IMR-90 (cell line): ENCODE measurements at regions not wholly inside any gene's neighbourhood (a gene's known extent, or its start where the extent isn't known, plus 50 kb on each side); places are given as distances from the start of the nearest gene placed in this dataset.

Experiments
- ATAC-seq: fragments of 200-7000 bp; cut with Tn5 transposase; 2 replicates; pipeline ENCODE4 v1.9.1; 2020; ENCODE audit warnings: low read depth, mild to moderate bottlenecking, moderate library complexity
- BruUV-seq: library from RNA; stranded (reverse); fragments of 400-500 nt; replicated peaks from 2 replicates; lab custom pipeline; 2021; lab: Mats Ljungman, UMichigan
- CTCF ChIA-PET: fragments of 300-600 bp; formaldehyde crosslinking; extraction: SDS; loops from one replicate; lab custom pipeline; 2021; ENCODE audit warnings: antibody characterized with exemption; lab: Yijun Ruan, JAX
- POLR2A ChIA-PET: fragments of 300-600 bp; sonication (Branson Sonifier 250); formaldehyde crosslinking; loops from one replicate; lab custom pipeline; 2022; ENCODE audit warnings: antibody characterized with exemption; ENCODE audit not compliant: unreplicated experiment; lab: Charles Lee
- DNase-seq: peaks from one replicate; pipeline ENCODE4 v3.0.0; 2013
- H2AFZ ChIP-seq: replicated peaks from 2 replicates; pipeline ENCODE3; 2013; ENCODE audit warnings: low read length, mild to moderate bottlenecking; ENCODE audit not compliant: poor library complexity
- H2AK5ac ChIP-seq: 2 replicates; pipeline ENCODE4 v1.6.1; 2013; ENCODE audit warnings: low read depth, low read length, inconsistent platforms
- H2AK9ac ChIP-seq: replicated peaks from 2 replicates; pipeline ENCODE3; 2013; ENCODE audit warnings: mild to moderate bottlenecking, low read depth, low read length, moderate library complexity; ENCODE audit not compliant: poor library complexity
- H2BK120ac ChIP-seq: 2 replicates; pipeline ENCODE4 v1.6.1; 2013; ENCODE audit warnings: low read depth, low read length, inconsistent platforms
- H2BK15ac ChIP-seq: 3 replicates; pipeline ENCODE4 v1.6.1; 2013; ENCODE audit warnings: low read depth, low read length, inconsistent platforms
- H2BK20ac ChIP-seq: 2 replicates; pipeline ENCODE4 v1.6.1; 2013; ENCODE audit warnings: low read depth, mild to moderate bottlenecking, inconsistent platforms, low read length, moderate library complexity
- H2BK5ac ChIP-seq: 2 replicates; pipeline ENCODE4 v1.6.1; 2013; ENCODE audit warnings: mild to moderate bottlenecking, low read depth, low read length, inconsistent platforms; ENCODE audit not compliant: poor library complexity, severe bottlenecking
- H3K14ac ChIP-seq: replicated peaks from 2 replicates; pipeline ENCODE4 v1.6.1; 2013; ENCODE audit warnings: low read depth, low read length, inconsistent platforms
- H3K18ac ChIP-seq: 2 replicates; pipeline ENCODE4 v1.6.1; 2013; ENCODE audit warnings: low read depth, low read length, control low read depth
- H3K23ac ChIP-seq: 2 replicates; pipeline ENCODE4 v1.6.1; 2013; ENCODE audit warnings: low read depth, low read length, inconsistent platforms
- H3K27ac ChIP-seq: 2 replicates; pipeline ENCODE4 v1.5.1; 2013; ENCODE audit warnings: mild to moderate bottlenecking, control low read depth, low read length; ENCODE audit not compliant: insufficient read depth
- H3K27me3 ChIP-seq: 2 replicates; pipeline ENCODE4 v1.6.1; 2013; ENCODE audit warnings: low read length; ENCODE audit not compliant: control insufficient read depth, insufficient read depth
- H3K36me3 ChIP-seq: 2 replicates; pipeline ENCODE4 v1.6.1; 2013; ENCODE audit warnings: low read length, mixed read lengths; ENCODE audit not compliant: control insufficient read depth, insufficient read depth
- H3K4ac ChIP-seq: 2 replicates; pipeline ENCODE4 v1.6.1; 2013; ENCODE audit warnings: low read depth, low read length, inconsistent platforms
- H3K4me1 ChIP-seq: 2 replicates; pipeline ENCODE4 v1.6.1; 2013; ENCODE audit warnings: low read length, mixed read lengths; ENCODE audit not compliant: control insufficient read depth, insufficient read depth
- H3K4me2 ChIP-seq: 2 replicates; pipeline ENCODE4 v1.6.1; 2013; ENCODE audit warnings: low read depth, mild to moderate bottlenecking, control low read depth, low read length, moderate library complexity
- H3K4me3 ChIP-seq: 2 replicates; pipeline ENCODE4 v1.5.1; 2013; ENCODE audit warnings: low read depth, mild to moderate bottlenecking, control low read depth, low read length, moderate library complexity; ENCODE audit not compliant: insufficient read depth
- H3K56ac ChIP-seq: 2 replicates; pipeline ENCODE4 v1.6.1; 2013; ENCODE audit warnings: low read length, inconsistent platforms; ENCODE audit not compliant: insufficient read depth; ENCODE audit errors: extremely low read depth
- H3K79me1 ChIP-seq, 2 experiments: 2 replicates each; pipeline ENCODE4 v1.6.1; 2013; ENCODE audit warnings: low read length in 2 of 2, inconsistent platforms in 1 of 2, low read depth in 1 of 2
- H3K9ac ChIP-seq: 2 replicates; pipeline ENCODE4 v1.6.1; 2013; ENCODE audit warnings: low read depth, low read length, control low read depth
- H3K9me1 ChIP-seq: 2 replicates; pipeline ENCODE4 v1.6.1; 2013; ENCODE audit warnings: low read length, inconsistent platforms; ENCODE audit not compliant: insufficient read depth
- H3K9me3 ChIP-seq: 2 replicates; pipeline ENCODE4 v1.6.1; 2013; ENCODE audit warnings: low read length; ENCODE audit not compliant: control insufficient read depth, insufficient read depth
- H4K20me1 ChIP-seq: 2 replicates; pipeline ENCODE4 v1.6.1; 2013; ENCODE audit warnings: low read length, inconsistent platforms; ENCODE audit not compliant: insufficient read depth
- H4K5ac ChIP-seq: 2 replicates; pipeline ENCODE4 v1.6.1; 2013; ENCODE audit warnings: mild to moderate bottlenecking, low read depth, low read length, control low read depth
- H4K8ac ChIP-seq, 2 experiments: 2 replicates each; pipeline ENCODE4 v1.6.1; 2013; ENCODE audit warnings: low read depth in 2 of 2, low read length in 2 of 2, control low read depth in 1 of 2, inconsistent platforms in 1 of 2
- H4K91ac ChIP-seq: 2 replicates; pipeline ENCODE4 v1.6.1; 2013; ENCODE audit warnings: low read depth, low read length, inconsistent platforms; ENCODE audit not compliant: insufficient read depth
- BHLHE40 ChIP-seq: fragments of 150-350 bp; IDR thresholded peaks from 2 replicates; pipeline ENCODE4 v1.6.1; 2016; ENCODE audit warnings: mild to moderate bottlenecking, low read depth, low read length
- CEBPB ChIP-seq: IDR thresholded peaks from 2 replicates; pipeline ENCODE4 v1.6.1; 2012; ENCODE audit warnings: low read depth, low read length, improper control_type of control experiment
- CHD1 ChIP-seq: IDR thresholded peaks from 2 replicates; pipeline ENCODE4 v1.6.1; 2012; ENCODE audit warnings: low read depth, low read length, improper control_type of control experiment
- FOS ChIP-seq: fragments of 150-350 bp; IDR thresholded peaks from 2 replicates; pipeline ENCODE4 v1.6.1; 2016; ENCODE audit warnings: low read depth, low read length
- MAFK ChIP-seq: IDR thresholded peaks from 2 replicates; pipeline ENCODE4 v1.6.1; 2012; ENCODE audit warnings: low read depth, low read length, improper control_type of control experiment
- MAZ ChIP-seq: IDR thresholded peaks from 2 replicates; pipeline ENCODE4 v1.6.1; 2012; ENCODE audit warnings: low read depth, mild to moderate bottlenecking, low read length, improper control_type of control experiment, moderate library complexity, borderline replicate concordance
- MXI1 ChIP-seq: IDR thresholded peaks from 2 replicates; pipeline ENCODE4 v1.6.1; 2012; ENCODE audit warnings: low read depth, mild to moderate bottlenecking, low read length, moderate library complexity, borderline replicate concordance
- NFE2L2 ChIP-seq: fragments of 150-350 bp; IDR thresholded peaks from 2 replicates; pipeline ENCODE4 v1.6.1; 2016; ENCODE audit warnings: low read depth, mild to moderate bottlenecking, low read length
- POLR2A ChIP-seq: IDR thresholded peaks from 2 replicates; pipeline ENCODE4 v1.6.1; 2012; ENCODE audit warnings: mild to moderate bottlenecking, low read depth, low read length
- RAD21 ChIP-seq: IDR thresholded peaks from 2 replicates; pipeline ENCODE4 v1.6.1; 2012; ENCODE audit warnings: low read length, improper control_type of control experiment
- RCOR1 ChIP-seq: IDR thresholded peaks from 2 replicates; pipeline ENCODE4 v1.6.1; 2012; ENCODE audit warnings: mild to moderate bottlenecking, low read length, improper control_type of control experiment; ENCODE audit not compliant: insufficient replicate concordance
- RFX5 ChIP-seq: IDR thresholded peaks from 2 replicates; pipeline ENCODE4 v1.8.0; 2012; ENCODE audit warnings: low read depth, mild to moderate bottlenecking, low read length, moderate library complexity
- SMC3 ChIP-seq: fragments of 150-350 bp; IDR thresholded peaks from 2 replicates; pipeline ENCODE4 v1.6.1; 2016; ENCODE audit warnings: low read depth, mild to moderate bottlenecking, antibody characterized with exemption, low read length, moderate library complexity
- WGBS, 2 experiments: methylation state at CpG; one replicate each; pipeline versions ENCODE4 v1.1.5 to v1.1.7; 2013; ENCODE audit warnings: missing lambda C conversion rate in 2 of 2; ENCODE audit not compliant: insufficient read length in 1 of 2; ENCODE audit errors: extremely low coverage in 2 of 2; 5-methylcytosine and 5-hydroxymethylcytosine counted together
- dilution Hi-C: fragments of 300-500 bp; cut with HindIII; formaldehyde crosslinking; loops from one replicate; pipeline ENCODE4 v1.14.3; 2018; ENCODE audit warnings: low sequenced_read_pairs; ENCODE audit not compliant: unreplicated experiment
- in situ Hi-C: fragments of 300-500 bp; cut with MboI; formaldehyde crosslinking; loops from 3 replicates; pipeline ENCODE4 v1.14.3; 2019; ENCODE audit warnings: low sequenced_read_pairs, inconsistent platforms, mixed read lengths
- intact Hi-C: fragments of 100-400 bp; cut with micrococcal nuclease; formaldehyde crosslinking; loops from 2 replicates; pipeline ENCODE4 v1.10.0; 2022
- TF ChIP-seq, protein P1 (sequence below): fragments of 150-350 bp; IDR thresholded peaks from 2 replicates; pipeline ENCODE4 v1.6.1; 2017; ENCODE audit warnings: mild to moderate bottlenecking, antibody characterized with exemption, low read length, low read depth
- TF ChIP-seq, protein P2 (sequence below): conservative IDR thresholded peaks from 2 replicates; pipeline ENCODE4 v1.5.1; 2012; ENCODE audit warnings: mild to moderate bottlenecking, low read depth, low read length, improper control_type of control experiment
- TF ChIP-seq, protein P3 (sequence below): fragments of 150-350 bp; IDR thresholded peaks from 2 replicates; pipeline ENCODE4 v1.6.1; 2016; ENCODE audit warnings: low read depth, mild to moderate bottlenecking, low read length, moderate library complexity, borderline replicate concordance

DNA sequence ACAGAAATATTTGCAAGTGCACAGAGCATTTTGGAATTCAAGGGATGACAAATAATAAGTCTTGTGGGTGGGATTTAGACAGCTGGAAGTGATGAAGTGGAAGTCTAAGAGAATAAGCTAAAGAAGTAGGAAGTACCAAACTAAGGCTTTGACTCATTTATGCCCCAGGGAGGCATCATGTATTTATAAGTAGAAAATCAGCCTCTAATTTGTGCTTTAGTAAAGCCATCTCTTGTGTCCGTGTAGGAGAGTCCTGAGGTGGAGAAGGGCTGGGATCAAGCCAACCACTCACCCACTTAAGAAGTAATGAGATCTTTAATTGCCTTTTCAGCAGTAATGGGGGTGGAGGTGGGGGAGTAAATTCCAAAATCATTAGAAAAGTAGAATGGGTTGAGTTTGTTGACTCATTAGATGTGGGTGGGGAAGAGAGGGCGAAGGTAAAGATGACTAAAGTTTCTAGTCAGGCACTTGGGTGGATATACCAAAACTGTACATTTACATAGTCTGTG, 356.7 kb downstream of the STIM2 start:
- BruUV-seq, result no TSS peak
- DNase-seq (peak; percentile 57), ATAC-seq (no peak; the same call in 1 of the 2 replicates)
- no peak overlapping the region for H3K56ac ChIP-seq
- H2BK20ac ChIP-seq, result no peak overlapping the region
- no peaks in the 10 kb centered on the region for H3K4me1 ChIP-seq
- H3K27ac ChIP-seq, result no peak overlapping the region
- H4K5ac ChIP-seq, result no peak overlapping the region
- in situ Hi-C loops (no loop called here), dilution Hi-C loops (no loop called here), intact Hi-C loops (no loop called here)
- no peak overlapping the region for H3K4me3 ChIP-seq
- H3K9me3 ChIP-seq, result 0 out of 2 replicates have a peak, but pooled peaks cover 2% of the 10 kb centered on the region
- no peaks in the 10 kb centered on the region for H3K79me1 ChIP-seq
- H2AK5ac ChIP-seq, result no peak overlapping the region
- H3K23ac ChIP-seq, result no peak overlapping the region
- no peaks in the 10 kb centered on the region for H3K9me1 ChIP-seq
- no peaks in the 10 kb centered on the region for H4K20me1 ChIP-seq
- no peaks in the 10 kb centered on the region for H3K27me3 ChIP-seq
- no peak overlapping the region for H2AFZ ChIP-seq
- no peak overlapping the region for H3K4me2 ChIP-seq
- H2AK9ac ChIP-seq, result no peak overlapping the region
- ChIA-PET POLR2A (no interaction called here), CTCF (no interaction called here)
- no peak overlapping the region for H3K18ac ChIP-seq
- H3K36me3 ChIP-seq, result no peaks in the 10 kb centered on the region
- no peak overlapping the region for H2BK15ac ChIP-seq
- no peak overlapping the region for H2BK5ac ChIP-seq
- no peak overlapping the region for H3K9ac ChIP-seq
- H3K4ac ChIP-seq, result no peak overlapping the region
- no peak overlapping the region for H4K91ac ChIP-seq
- H3K14ac ChIP-seq, result no peak overlapping the region
- WGBS, 2 experiments, result no CpG with 5 or more reads among the region's 2 CpGs
- H2BK120ac ChIP-seq, result no peak overlapping the region
- H4K8ac ChIP-seq, result no peak overlapping the region
- TF ChIP-seq FOS, result no peak
- TF ChIP-seq MAZ, result no peak
- no peak for TF ChIP-seq BHLHE40
- TF ChIP-seq MXI1, result no peak
- no peak for TF ChIP-seq CHD1
- TF ChIP-seq RCOR1, result no peak
- TF ChIP-seq MAFK, result no peak
- TF ChIP-seq SMC3, result no peak
- TF ChIP-seq POLR2A, result no peak
- no peak for TF ChIP-seq CEBPB
- TF ChIP-seq, protein P1, sequence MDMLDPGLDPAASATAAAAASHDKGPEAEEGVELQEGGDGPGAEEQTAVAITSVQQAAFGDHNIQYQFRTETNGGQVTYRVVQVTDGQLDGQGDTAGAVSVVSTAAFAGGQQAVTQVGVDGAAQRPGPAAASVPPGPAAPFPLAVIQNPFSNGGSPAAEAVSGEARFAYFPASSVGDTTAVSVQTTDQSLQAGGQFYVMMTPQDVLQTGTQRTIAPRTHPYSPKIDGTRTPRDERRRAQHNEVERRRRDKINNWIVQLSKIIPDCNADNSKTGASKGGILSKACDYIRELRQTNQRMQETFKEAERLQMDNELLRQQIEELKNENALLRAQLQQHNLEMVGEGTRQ, result no peak
- TF ChIP-seq, protein P2, sequence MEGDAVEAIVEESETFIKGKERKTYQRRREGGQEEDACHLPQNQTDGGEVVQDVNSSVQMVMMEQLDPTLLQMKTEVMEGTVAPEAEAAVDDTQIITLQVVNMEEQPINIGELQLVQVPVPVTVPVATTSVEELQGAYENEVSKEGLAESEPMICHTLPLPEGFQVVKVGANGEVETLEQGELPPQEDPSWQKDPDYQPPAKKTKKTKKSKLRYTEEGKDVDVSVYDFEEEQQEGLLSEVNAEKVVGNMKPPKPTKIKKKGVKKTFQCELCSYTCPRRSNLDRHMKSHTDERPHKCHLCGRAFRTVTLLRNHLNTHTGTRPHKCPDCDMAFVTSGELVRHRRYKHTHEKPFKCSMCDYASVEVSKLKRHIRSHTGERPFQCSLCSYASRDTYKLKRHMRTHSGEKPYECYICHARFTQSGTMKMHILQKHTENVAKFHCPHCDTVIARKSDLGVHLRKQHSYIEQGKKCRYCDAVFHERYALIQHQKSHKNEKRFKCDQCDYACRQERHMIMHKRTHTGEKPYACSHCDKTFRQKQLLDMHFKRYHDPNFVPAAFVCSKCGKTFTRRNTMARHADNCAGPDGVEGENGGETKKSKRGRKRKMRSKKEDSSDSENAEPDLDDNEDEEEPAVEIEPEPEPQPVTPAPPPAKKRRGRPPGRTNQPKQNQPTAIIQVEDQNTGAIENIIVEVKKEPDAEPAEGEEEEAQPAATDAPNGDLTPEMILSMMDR, result no peak
- TF ChIP-seq RFX5, result no peak
- no peak for TF ChIP-seq NFE2L2
- TF ChIP-seq, protein P3, sequence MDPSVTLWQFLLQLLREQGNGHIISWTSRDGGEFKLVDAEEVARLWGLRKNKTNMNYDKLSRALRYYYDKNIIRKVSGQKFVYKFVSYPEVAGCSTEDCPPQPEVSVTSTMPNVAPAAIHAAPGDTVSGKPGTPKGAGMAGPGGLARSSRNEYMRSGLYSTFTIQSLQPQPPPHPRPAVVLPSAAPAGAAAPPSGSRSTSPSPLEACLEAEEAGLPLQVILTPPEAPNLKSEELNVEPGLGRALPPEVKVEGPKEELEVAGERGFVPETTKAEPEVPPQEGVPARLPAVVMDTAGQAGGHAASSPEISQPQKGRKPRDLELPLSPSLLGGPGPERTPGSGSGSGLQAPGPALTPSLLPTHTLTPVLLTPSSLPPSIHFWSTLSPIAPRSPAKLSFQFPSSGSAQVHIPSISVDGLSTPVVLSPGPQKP, result no peak
- TF ChIP-seq RAD21, result no peak
